Osteocyte (in vitro differentiated cells): ENCODE measurements at regions not wholly inside any gene's neighbourhood (a gene's known extent, or its start where the extent isn't known, plus 50 kb on each side); places are given as distances from the start of the nearest gene placed in this dataset.

ENCODE experiments used
- DNase-seq: peaks from one replicate; pipeline ENCODE4 v3.0.0; 2021; ENCODE audit warnings: mixed read lengths; ENCODE audit not compliant: unreplicated experiment; ENCODE audit errors: extremely low spot score
- H3K27ac Mint-ChIP-seq: one replicate; pipeline ENCODE4 v1.8.0; 2021; ENCODE audit warnings: mild to moderate bottlenecking, mixed read lengths; ENCODE audit not compliant: unreplicated experiment
- H3K27me3 Mint-ChIP-seq: one replicate; pipeline ENCODE4 v1.8.0; 2021; ENCODE audit warnings: mixed read lengths; ENCODE audit not compliant: unreplicated experiment
- H3K36me3 Mint-ChIP-seq: one replicate; pipeline ENCODE4 v1.8.0; 2021; ENCODE audit warnings: mixed read lengths; ENCODE audit not compliant: unreplicated experiment
- H3K4me1 Mint-ChIP-seq: one replicate; pipeline ENCODE4 v1.8.0; 2021; ENCODE audit warnings: mixed read lengths; ENCODE audit not compliant: unreplicated experiment
- H3K4me3 Mint-ChIP-seq: one replicate; pipeline ENCODE4 v1.8.0; 2021; ENCODE audit warnings: mild to moderate bottlenecking, moderate library complexity, mixed read lengths; ENCODE audit not compliant: unreplicated experiment
- H3K9me3 Mint-ChIP-seq: one replicate; pipeline ENCODE4 v1.8.0; 2021; ENCODE audit warnings: mixed read lengths; ENCODE audit not compliant: unreplicated experiment
- CTCF ChIP-seq: fragments of 200-600 bp; sonication (generic); IDR thresholded peaks from 2 replicates; pipeline ENCODE4 v1.5.0; 2021; ENCODE audit warnings: antibody characterized with exemption, mild to moderate bottlenecking, moderate library complexity

GRCh38 chr5:30108051-30108450 is 1085.4 kb upstream of the CDH6 start:
- TF ChIP-seq CTCF = no peak
- H3K9me3 Mint-ChIP-seq = peaks cover 22% of the 10 kb centered on the region
- H3K27me3 Mint-ChIP-seq = no peaks in the 10 kb centered on the region
- H3K4me3 Mint-ChIP-seq = no peak overlapping the region
- peaks cover 44% of the 10 kb centered on the region for H3K4me1 Mint-ChIP-seq
- no peak for DNase-seq
- peak overlapping the region; percentile 45 for H3K27ac Mint-ChIP-seq
- H3K36me3 Mint-ChIP-seq = peaks cover 13% of the 10 kb centered on the region

DNA sequence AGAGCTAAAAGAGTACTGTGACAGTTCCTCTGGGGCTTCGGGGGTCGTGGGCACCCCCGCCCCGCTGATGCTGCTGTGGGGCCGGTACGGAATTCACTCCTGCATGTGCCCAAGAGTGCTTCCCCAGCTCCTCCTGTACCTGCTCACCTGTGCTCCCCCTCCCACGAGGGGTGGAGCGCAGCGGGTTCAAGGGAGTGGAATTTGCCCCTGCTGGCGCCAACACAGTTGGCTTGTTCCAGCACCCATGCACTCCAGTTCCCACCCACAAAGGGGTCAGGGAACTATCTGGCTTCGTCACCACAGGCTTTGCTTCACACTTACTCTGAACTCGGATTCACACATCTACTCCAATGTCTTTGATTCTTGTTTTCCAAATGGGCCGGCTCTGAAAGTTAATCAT is 1086.9 kb upstream of the CDH6 start:
- H3K36me3 Mint-ChIP-seq = peaks cover 9% of the 10 kb centered on the region
- H3K4me1 Mint-ChIP-seq = peaks cover 45% of the 10 kb centered on the region
- no peaks in the 10 kb centered on the region for H3K27me3 Mint-ChIP-seq
- peaks cover 13% of the 10 kb centered on the region for H3K9me3 Mint-ChIP-seq
- DNase-seq = no peak
- H3K27ac Mint-ChIP-seq = peak overlapping the region; percentile 99
- TF ChIP-seq CTCF = no peak
- no peak overlapping the region for H3K4me3 Mint-ChIP-seq

DNA sequence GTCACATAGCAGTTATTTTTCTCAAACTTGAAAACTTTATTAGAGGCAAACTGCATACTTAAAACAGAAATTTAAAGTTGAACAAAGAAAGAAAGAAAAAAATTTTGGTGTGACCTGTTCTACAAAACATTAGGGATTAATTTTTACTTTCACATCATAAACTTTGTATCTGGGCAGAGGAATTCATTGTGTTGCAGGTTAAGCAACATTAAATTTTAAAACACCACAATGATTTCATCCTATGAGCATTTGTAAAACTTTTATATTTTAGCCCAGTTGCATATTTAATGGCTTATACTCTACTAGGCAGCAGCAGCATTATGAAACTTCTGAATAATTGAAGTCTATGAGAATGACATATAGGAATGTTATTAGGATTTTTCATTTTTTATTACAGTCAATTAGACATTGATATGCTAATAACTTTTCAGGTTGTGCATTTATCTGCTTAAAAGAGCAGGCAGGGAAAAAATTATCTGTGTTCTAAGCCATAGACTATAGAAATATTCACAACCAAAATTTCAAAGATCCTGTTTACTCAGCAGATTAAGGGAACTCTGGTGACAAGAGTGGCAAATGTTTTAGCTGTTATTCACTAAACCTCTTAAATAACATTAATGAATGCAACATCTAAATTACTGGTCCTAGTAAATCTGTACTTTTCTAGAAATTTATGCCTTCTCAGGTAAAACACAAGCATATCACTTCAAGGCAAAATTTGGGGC is 1088.5 kb upstream of the CDH6 start:
- Mint-ChIP-seq H3K27me3 (no peaks in the 10 kb centered on the region), H3K4me1 (peaks cover 60% of the 10 kb centered on the region), H3K9me3 (peaks cover 13% of the 10 kb centered on the region), H3K27ac (peak overlapping the region; percentile 99), H3K4me3 (peak overlapping the region; percentile 9), H3K36me3 (peaks cover 14% of the 10 kb centered on the region)
- DNase-seq = no peak
- no peak for TF ChIP-seq CTCF

GRCh38 chr5:30103452-30104202 is 1089.9 kb upstream of the CDH6 start:
- peaks cover 13% of the 10 kb centered on the region for H3K9me3 Mint-ChIP-seq
- peak overlapping the region; percentile 99 for H3K27ac Mint-ChIP-seq
- peak overlapping the region; percentile 79 for H3K4me3 Mint-ChIP-seq
- TF ChIP-seq CTCF = no peak
- peaks cover 70% of the 10 kb centered on the region for H3K4me1 Mint-ChIP-seq
- H3K36me3 Mint-ChIP-seq = peaks cover 16% of the 10 kb centered on the region
- no peaks in the 10 kb centered on the region for H3K27me3 Mint-ChIP-seq
- no peak for DNase-seq

- no peak for DNase-seq
- H3K9me3 Mint-ChIP-seq = peaks cover 9% of the 10 kb centered on the region
- H3K4me3 Mint-ChIP-seq = peak overlapping the region; percentile 73
- TF ChIP-seq CTCF = peak; percentile 31
- peak overlapping the region; percentile 99 for H3K27ac Mint-ChIP-seq
- peaks cover 16% of the 10 kb centered on the region for H3K36me3 Mint-ChIP-seq
- no peaks in the 10 kb centered on the region for H3K27me3 Mint-ChIP-seq
- H3K4me1 Mint-ChIP-seq = peaks cover 72% of the 10 kb centered on the region
Measured at GRCh38 chr5:30103052-30103451, 1090.4 kb upstream of the CDH6 start.
